IMR-90 (cell line): ENCODE measurements at regions not wholly inside any gene's neighbourhood (a gene's known extent, or its start where the extent isn't known, plus 50 kb on each side); places are given as distances from the start of the nearest gene placed in this dataset.

Source experiments
- ATAC-seq: fragments of 200-7000 bp; cut with Tn5 transposase; 2 replicates; pipeline ENCODE4 v1.9.1; 2020; ENCODE audit warnings: low read depth, mild to moderate bottlenecking, moderate library complexity
- BruUV-seq: library from RNA; stranded (reverse); fragments of 400-500 nt; replicated peaks from 2 replicates; lab custom pipeline; 2021; lab: Mats Ljungman, UMichigan
- CTCF ChIA-PET: fragments of 300-600 bp; formaldehyde crosslinking; extraction: SDS; loops from one replicate; lab custom pipeline; 2021; ENCODE audit warnings: antibody characterized with exemption; lab: Yijun Ruan, JAX
- POLR2A ChIA-PET: fragments of 300-600 bp; sonication (Branson Sonifier 250); formaldehyde crosslinking; loops from one replicate; lab custom pipeline; 2022; ENCODE audit warnings: antibody characterized with exemption; ENCODE audit not compliant: unreplicated experiment; lab: Charles Lee
- DNase-seq: peaks from one replicate; pipeline ENCODE4 v3.0.0; 2013
- H2AFZ ChIP-seq: replicated peaks from 2 replicates; pipeline ENCODE3; 2013; ENCODE audit warnings: low read length, mild to moderate bottlenecking; ENCODE audit not compliant: poor library complexity
- H2AK5ac ChIP-seq: 2 replicates; pipeline ENCODE4 v1.6.1; 2013; ENCODE audit warnings: low read depth, low read length, inconsistent platforms
- H2AK9ac ChIP-seq: replicated peaks from 2 replicates; pipeline ENCODE3; 2013; ENCODE audit warnings: mild to moderate bottlenecking, low read depth, low read length, moderate library complexity; ENCODE audit not compliant: poor library complexity
- H2BK120ac ChIP-seq: 2 replicates; pipeline ENCODE4 v1.6.1; 2013; ENCODE audit warnings: low read depth, low read length, inconsistent platforms
- H2BK15ac ChIP-seq: 3 replicates; pipeline ENCODE4 v1.6.1; 2013; ENCODE audit warnings: low read depth, low read length, inconsistent platforms
- H2BK20ac ChIP-seq: 2 replicates; pipeline ENCODE4 v1.6.1; 2013; ENCODE audit warnings: low read depth, mild to moderate bottlenecking, inconsistent platforms, low read length, moderate library complexity
- H2BK5ac ChIP-seq: 2 replicates; pipeline ENCODE4 v1.6.1; 2013; ENCODE audit warnings: mild to moderate bottlenecking, low read depth, low read length, inconsistent platforms; ENCODE audit not compliant: poor library complexity, severe bottlenecking
- H3K14ac ChIP-seq: replicated peaks from 2 replicates; pipeline ENCODE4 v1.6.1; 2013; ENCODE audit warnings: low read depth, low read length, inconsistent platforms
- H3K18ac ChIP-seq: 2 replicates; pipeline ENCODE4 v1.6.1; 2013; ENCODE audit warnings: low read depth, low read length, control low read depth
- H3K23ac ChIP-seq: 2 replicates; pipeline ENCODE4 v1.6.1; 2013; ENCODE audit warnings: low read depth, low read length, inconsistent platforms
- H3K27ac ChIP-seq: 2 replicates; pipeline ENCODE4 v1.5.1; 2013; ENCODE audit warnings: mild to moderate bottlenecking, control low read depth, low read length; ENCODE audit not compliant: insufficient read depth
- H3K27me3 ChIP-seq: 2 replicates; pipeline ENCODE4 v1.6.1; 2013; ENCODE audit warnings: low read length; ENCODE audit not compliant: control insufficient read depth, insufficient read depth
- H3K36me3 ChIP-seq: 2 replicates; pipeline ENCODE4 v1.6.1; 2013; ENCODE audit warnings: low read length, mixed read lengths; ENCODE audit not compliant: control insufficient read depth, insufficient read depth
- H3K4ac ChIP-seq: 2 replicates; pipeline ENCODE4 v1.6.1; 2013; ENCODE audit warnings: low read depth, low read length, inconsistent platforms
- H3K4me1 ChIP-seq: 2 replicates; pipeline ENCODE4 v1.6.1; 2013; ENCODE audit warnings: low read length, mixed read lengths; ENCODE audit not compliant: control insufficient read depth, insufficient read depth
- H3K4me2 ChIP-seq: 2 replicates; pipeline ENCODE4 v1.6.1; 2013; ENCODE audit warnings: low read depth, mild to moderate bottlenecking, control low read depth, low read length, moderate library complexity
- H3K4me3 ChIP-seq: 2 replicates; pipeline ENCODE4 v1.5.1; 2013; ENCODE audit warnings: low read depth, mild to moderate bottlenecking, control low read depth, low read length, moderate library complexity; ENCODE audit not compliant: insufficient read depth
- H3K56ac ChIP-seq: 2 replicates; pipeline ENCODE4 v1.6.1; 2013; ENCODE audit warnings: low read length, inconsistent platforms; ENCODE audit not compliant: insufficient read depth; ENCODE audit errors: extremely low read depth
- H3K79me1 ChIP-seq, 2 experiments: 2 replicates each; pipeline ENCODE4 v1.6.1; 2013; ENCODE audit warnings: low read length in 2 of 2, inconsistent platforms in 1 of 2, low read depth in 1 of 2
- H3K9ac ChIP-seq: 2 replicates; pipeline ENCODE4 v1.6.1; 2013; ENCODE audit warnings: low read depth, low read length, control low read depth
- H3K9me1 ChIP-seq: 2 replicates; pipeline ENCODE4 v1.6.1; 2013; ENCODE audit warnings: low read length, inconsistent platforms; ENCODE audit not compliant: insufficient read depth
- H3K9me3 ChIP-seq: 2 replicates; pipeline ENCODE4 v1.6.1; 2013; ENCODE audit warnings: low read length; ENCODE audit not compliant: control insufficient read depth, insufficient read depth
- H4K20me1 ChIP-seq: 2 replicates; pipeline ENCODE4 v1.6.1; 2013; ENCODE audit warnings: low read length, inconsistent platforms; ENCODE audit not compliant: insufficient read depth
- H4K5ac ChIP-seq: 2 replicates; pipeline ENCODE4 v1.6.1; 2013; ENCODE audit warnings: mild to moderate bottlenecking, low read depth, low read length, control low read depth
- H4K8ac ChIP-seq, 2 experiments: 2 replicates each; pipeline ENCODE4 v1.6.1; 2013; ENCODE audit warnings: low read depth in 2 of 2, low read length in 2 of 2, control low read depth in 1 of 2, inconsistent platforms in 1 of 2
- H4K91ac ChIP-seq: 2 replicates; pipeline ENCODE4 v1.6.1; 2013; ENCODE audit warnings: low read depth, low read length, inconsistent platforms; ENCODE audit not compliant: insufficient read depth
- BHLHE40 ChIP-seq: fragments of 150-350 bp; IDR thresholded peaks from 2 replicates; pipeline ENCODE4 v1.6.1; 2016; ENCODE audit warnings: mild to moderate bottlenecking, low read depth, low read length
- CEBPB ChIP-seq: IDR thresholded peaks from 2 replicates; pipeline ENCODE4 v1.6.1; 2012; ENCODE audit warnings: low read depth, low read length, improper control_type of control experiment
- FOS ChIP-seq: fragments of 150-350 bp; IDR thresholded peaks from 2 replicates; pipeline ENCODE4 v1.6.1; 2016; ENCODE audit warnings: low read depth, low read length
- RFX5 ChIP-seq: IDR thresholded peaks from 2 replicates; pipeline ENCODE4 v1.8.0; 2012; ENCODE audit warnings: low read depth, mild to moderate bottlenecking, low read length, moderate library complexity
- SMC3 ChIP-seq: fragments of 150-350 bp; IDR thresholded peaks from 2 replicates; pipeline ENCODE4 v1.6.1; 2016; ENCODE audit warnings: low read depth, mild to moderate bottlenecking, antibody characterized with exemption, low read length, moderate library complexity
- WGBS, 2 experiments: methylation state at CpG; one replicate each; pipeline versions ENCODE4 v1.1.5 to v1.1.7; 2013; ENCODE audit warnings: missing lambda C conversion rate in 2 of 2; ENCODE audit not compliant: insufficient read length in 1 of 2; ENCODE audit errors: extremely low coverage in 2 of 2; 5-methylcytosine and 5-hydroxymethylcytosine counted together
- dilution Hi-C: fragments of 300-500 bp; cut with HindIII; formaldehyde crosslinking; loops from one replicate; pipeline ENCODE4 v1.14.3; 2018; ENCODE audit warnings: low sequenced_read_pairs; ENCODE audit not compliant: unreplicated experiment
- in situ Hi-C: fragments of 300-500 bp; cut with MboI; formaldehyde crosslinking; loops from 3 replicates; pipeline ENCODE4 v1.14.3; 2019; ENCODE audit warnings: low sequenced_read_pairs, inconsistent platforms, mixed read lengths
- intact Hi-C: fragments of 100-400 bp; cut with micrococcal nuclease; formaldehyde crosslinking; loops from 2 replicates; pipeline ENCODE4 v1.10.0; 2022
- TF ChIP-seq, protein P1 (sequence below): conservative IDR thresholded peaks from 2 replicates; pipeline ENCODE4 v1.5.1; 2012; ENCODE audit warnings: mild to moderate bottlenecking, low read depth, low read length, improper control_type of control experiment

DNA sequence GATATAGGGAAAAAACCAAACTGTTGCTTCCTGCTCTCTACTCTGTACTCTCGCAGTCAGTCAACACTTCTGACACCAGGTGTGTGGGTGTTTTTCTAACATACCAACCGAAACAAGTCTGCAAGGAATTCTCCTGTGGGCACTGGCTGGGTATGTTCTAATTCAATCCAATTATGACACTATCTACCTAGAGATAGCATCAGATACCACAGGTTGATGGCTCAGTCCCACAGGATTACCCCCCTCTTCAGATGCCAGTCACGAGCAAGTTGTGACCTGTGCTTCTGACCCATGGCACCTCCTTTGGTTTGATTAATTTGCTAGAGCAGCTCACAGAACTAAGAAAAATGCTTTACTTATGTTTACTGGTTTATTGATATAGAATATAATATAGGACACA lies 78.3 kb downstream of the DYRK2 start:
- Histone ChIP-seq H2BK15ac (no peak overlapping the region), H3K4me1 (peaks cover 4% of the 10 kb centered on the region), H3K56ac (no peak overlapping the region), H2AK5ac (no peak overlapping the region), H2AFZ (no peak overlapping the region), H3K27ac (no peak overlapping the region), H3K4ac (no peak overlapping the region), H3K9me3 (no peaks in the 10 kb centered on the region), H3K36me3 (no peaks in the 10 kb centered on the region), H2BK5ac (no peak overlapping the region), H3K23ac (no peak overlapping the region), H2BK120ac (no peak overlapping the region), H3K18ac (no peak overlapping the region), H2AK9ac (no peak overlapping the region), H3K79me1 (no peaks in the 10 kb centered on the region), H4K8ac (no peak overlapping the region), H3K9me1 (peaks cover 2% of the 10 kb centered on the region; the same call in 1 of the 2 replicates), H3K4me2 (no peak overlapping the region), H2BK20ac (no peak overlapping the region), H4K5ac (no peak overlapping the region), H3K14ac (no peak overlapping the region), H4K20me1 (no peaks in the 10 kb centered on the region), H4K91ac (no peak overlapping the region), H3K9ac (no peak overlapping the region), H3K4me3 (no peak overlapping the region), H3K27me3 (no peaks in the 10 kb centered on the region)
- ATAC-seq (no peak), DNase-seq (no peak)
- dilution Hi-C loops (no loop called here), intact Hi-C loops (no loop called here), in situ Hi-C loops (no loop called here)
- POLR2A ChIA-PET = no interaction called here
- WGBS, 2 experiments = no CpG with 5 or more reads among the region's 3 CpGs
- CTCF ChIA-PET = no interaction called here
- TF ChIP-seq SMC3 (no peak), CEBPB (no peak), BHLHE40 (no peak), RFX5 (no peak), FOS (no peak)
- TF ChIP-seq, protein P1, sequence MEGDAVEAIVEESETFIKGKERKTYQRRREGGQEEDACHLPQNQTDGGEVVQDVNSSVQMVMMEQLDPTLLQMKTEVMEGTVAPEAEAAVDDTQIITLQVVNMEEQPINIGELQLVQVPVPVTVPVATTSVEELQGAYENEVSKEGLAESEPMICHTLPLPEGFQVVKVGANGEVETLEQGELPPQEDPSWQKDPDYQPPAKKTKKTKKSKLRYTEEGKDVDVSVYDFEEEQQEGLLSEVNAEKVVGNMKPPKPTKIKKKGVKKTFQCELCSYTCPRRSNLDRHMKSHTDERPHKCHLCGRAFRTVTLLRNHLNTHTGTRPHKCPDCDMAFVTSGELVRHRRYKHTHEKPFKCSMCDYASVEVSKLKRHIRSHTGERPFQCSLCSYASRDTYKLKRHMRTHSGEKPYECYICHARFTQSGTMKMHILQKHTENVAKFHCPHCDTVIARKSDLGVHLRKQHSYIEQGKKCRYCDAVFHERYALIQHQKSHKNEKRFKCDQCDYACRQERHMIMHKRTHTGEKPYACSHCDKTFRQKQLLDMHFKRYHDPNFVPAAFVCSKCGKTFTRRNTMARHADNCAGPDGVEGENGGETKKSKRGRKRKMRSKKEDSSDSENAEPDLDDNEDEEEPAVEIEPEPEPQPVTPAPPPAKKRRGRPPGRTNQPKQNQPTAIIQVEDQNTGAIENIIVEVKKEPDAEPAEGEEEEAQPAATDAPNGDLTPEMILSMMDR = no peak
- BruUV-seq = no TSS peak
